Body of pancreas (tissue), 4 donors: ENCODE measurements at regions not wholly inside any gene's neighbourhood (a gene's known extent, or its start where the extent isn't known, plus 50 kb on each side); places are given as distances from the start of the nearest gene placed in this dataset.
A peak's percentile ranks its signal among the peaks of the same experiment; 100 is the strongest.

ENCODE experiments used
- ATAC-seq: fragments of 150-250 bp; one replicate; pipeline ENCODE4 v1.9.1; 2016
- DNase-seq, 4 donors: peaks; one replicate each; pipeline ENCODE4 v3.0.0-alpha.2; 2019
- H3K27ac ChIP-seq, 4 donors: fragments of 200-600 bp; sonication (generic); 1 replicate in 3 of 4; 2 replicates in 1 of 4; pipeline versions ENCODE4 v1.5.1 to v1.6.1; 2016 to 2019; ENCODE audit warnings: mild to moderate bottlenecking in 1 of 4, mixed read lengths in 1 of 4, moderate library complexity in 1 of 4
- H3K27me3 ChIP-seq, 2 donors: fragments of 200-600 bp; sonication (generic); one replicate each; pipeline ENCODE4 v1.6.0; 2016; ENCODE audit warnings: mild to moderate bottlenecking in 1 of 2
- H3K36me3 ChIP-seq, 2 donors: fragments of 200-600 bp; sonication (generic); replicated peaks in 1 of 2; 2 replicates each; pipeline ENCODE4 v1.5.1; 2016; ENCODE audit warnings: low read depth in 2 of 2; ENCODE audit not compliant: insufficient read depth in 1 of 2
- H3K4me1 ChIP-seq: fragments of 200-600 bp; sonication (generic); one replicate; pipeline ENCODE4 v1.6.0; 2016
- H3K4me3 ChIP-seq, 2 donors: fragments of 200-600 bp; sonication (generic); 1 replicate in 1 of 2; 2 replicates in 1 of 2; pipeline ENCODE4 v1.5.1; 2016 to 2019
- H3K9me3 ChIP-seq, 3 donors: fragments of 200-600 bp; sonication (generic); 1 replicate in 2 of 3; 2 replicates in 1 of 3; pipeline ENCODE4 v1.5.1; 2016
- POLR2A ChIP-seq, 3 donors: fragments of 450-650 bp; IDR thresholded peaks; one replicate each; pipeline ENCODE4 v1.6.1; 2016; ENCODE audit warnings: antibody characterized with exemption in 3 of 3, mild to moderate bottlenecking in 2 of 3
- WGBS, 2 donors: methylation state at CpG; one replicate each; pipeline ENCODE4 v1.1.5; 2017; 5-methylcytosine and 5-hydroxymethylcytosine counted together
- intact Hi-C: fragments of 100-400 bp; cut with DNase I; formaldehyde crosslinking; loops from one replicate; pipeline ENCODE4 v1.15.1; 2023
- TF ChIP-seq, protein P1 (sequence below), 7 experiments: fragments of 450-650 bp in 4 of 7; fragments of 200-600 bp in 3 of 7; sonication (generic) in 3 of 7; IDR thresholded peaks; one replicate each; pipeline ENCODE4 v1.5.1; 2016 to 2019; ENCODE audit warnings: antibody characterized with exemption in 7 of 7

DNA sequence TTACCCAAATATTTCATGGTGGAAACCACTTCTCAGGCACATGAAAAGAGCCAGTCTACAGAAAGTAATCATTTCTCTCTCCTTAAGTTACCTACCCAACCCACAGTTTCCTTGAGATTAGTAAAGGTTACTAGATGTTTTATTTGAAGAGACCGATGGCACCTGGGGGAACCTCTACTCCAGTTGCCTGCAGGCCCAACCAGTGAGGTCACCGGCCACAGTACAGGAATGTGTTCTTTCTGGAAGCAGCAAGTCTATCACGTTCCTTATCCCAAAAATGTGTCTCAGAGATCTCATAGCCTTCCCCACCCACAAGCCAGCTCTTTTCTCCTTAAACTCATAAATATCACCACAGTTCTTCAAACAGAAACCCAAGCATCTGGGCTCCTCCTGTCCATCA, 316.1 kb downstream of the COG6 start:
- H3K4me3 ChIP-seq, result no peak overlapping the region
- TF ChIP-seq, protein P1, sequence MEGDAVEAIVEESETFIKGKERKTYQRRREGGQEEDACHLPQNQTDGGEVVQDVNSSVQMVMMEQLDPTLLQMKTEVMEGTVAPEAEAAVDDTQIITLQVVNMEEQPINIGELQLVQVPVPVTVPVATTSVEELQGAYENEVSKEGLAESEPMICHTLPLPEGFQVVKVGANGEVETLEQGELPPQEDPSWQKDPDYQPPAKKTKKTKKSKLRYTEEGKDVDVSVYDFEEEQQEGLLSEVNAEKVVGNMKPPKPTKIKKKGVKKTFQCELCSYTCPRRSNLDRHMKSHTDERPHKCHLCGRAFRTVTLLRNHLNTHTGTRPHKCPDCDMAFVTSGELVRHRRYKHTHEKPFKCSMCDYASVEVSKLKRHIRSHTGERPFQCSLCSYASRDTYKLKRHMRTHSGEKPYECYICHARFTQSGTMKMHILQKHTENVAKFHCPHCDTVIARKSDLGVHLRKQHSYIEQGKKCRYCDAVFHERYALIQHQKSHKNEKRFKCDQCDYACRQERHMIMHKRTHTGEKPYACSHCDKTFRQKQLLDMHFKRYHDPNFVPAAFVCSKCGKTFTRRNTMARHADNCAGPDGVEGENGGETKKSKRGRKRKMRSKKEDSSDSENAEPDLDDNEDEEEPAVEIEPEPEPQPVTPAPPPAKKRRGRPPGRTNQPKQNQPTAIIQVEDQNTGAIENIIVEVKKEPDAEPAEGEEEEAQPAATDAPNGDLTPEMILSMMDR (IDR thresholded peaks at IDR 0.05), result no peak
- TF ChIP-seq POLR2A (IDR thresholded peaks at IDR 0.05), result no peak
- no peak overlapping the region for H3K27ac ChIP-seq
- WGBS, 2 donors, result 91 to 92% methylated on average over 3 of the region's 3 CpGs
- H3K36me3 ChIP-seq, result no peaks in the 10 kb centered on the region
- DNase-seq, result no peak
- no peaks in the 10 kb centered on the region for H3K27me3 ChIP-seq
- H3K9me3 ChIP-seq, result no peaks in the 10 kb centered on the region
- intact Hi-C loops, result no loop called here
- no peak for ATAC-seq
- peaks cover 10% of the 10 kb centered on the region for H3K4me1 ChIP-seq

DNA sequence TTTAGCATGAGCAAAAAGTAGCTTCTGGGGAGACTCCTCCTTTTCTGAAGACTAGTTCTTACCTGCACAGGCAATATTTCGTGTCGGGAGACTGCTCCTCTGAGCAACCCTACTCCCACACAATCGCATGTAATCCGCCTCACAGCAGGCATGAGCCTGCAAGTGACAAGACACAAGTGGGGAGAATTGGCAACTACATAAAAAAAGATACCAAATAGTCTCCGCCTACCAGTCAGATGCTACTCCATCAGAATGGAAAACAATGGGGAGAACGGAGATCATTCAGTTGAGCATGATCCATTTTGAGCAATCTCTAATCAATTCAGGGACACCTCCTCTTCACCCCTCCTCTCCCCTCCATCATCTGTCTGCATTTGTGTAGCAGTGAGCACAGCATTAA, 321.0 kb downstream of the COG6 start:
- no peak for TF ChIP-seq POLR2A (IDR thresholded peaks at IDR 0.05)
- H3K27me3 ChIP-seq, result no peaks in the 10 kb centered on the region
- no peak overlapping the region for H3K27ac ChIP-seq
- 82 to 83% methylated on average over 6 of the region's 6 CpGs for WGBS, 2 donors
- no peak for ATAC-seq
- H3K4me1 ChIP-seq, result no peaks in the 10 kb centered on the region
- H3K9me3 ChIP-seq, result no peaks in the 10 kb centered on the region
- no peak overlapping the region for H3K4me3 ChIP-seq
- intact Hi-C loops, result no loop called here
- no peaks in the 10 kb centered on the region for H3K36me3 ChIP-seq
- DNase-seq, result no peak

DNA sequence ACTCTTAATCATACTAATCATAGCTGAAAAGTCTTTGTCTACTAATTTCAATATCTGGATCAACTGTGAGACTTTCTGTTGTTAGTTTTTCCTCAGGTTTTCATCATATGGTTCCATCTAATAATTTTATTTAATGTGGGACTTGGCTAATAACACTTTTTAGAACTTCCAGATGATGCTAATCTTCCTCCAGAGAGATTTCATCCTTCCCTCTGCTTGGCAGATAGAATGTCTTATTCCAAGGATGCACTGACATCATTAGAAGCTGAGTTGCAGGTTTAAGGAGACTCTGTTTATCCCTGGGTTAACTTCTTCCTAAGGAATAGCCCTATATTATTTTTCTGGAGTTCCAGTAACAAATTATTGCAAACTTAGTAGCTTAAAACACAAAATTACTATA, 325.6 kb downstream of the COG6 start:
- intact Hi-C loops, result no loop called here

DNA sequence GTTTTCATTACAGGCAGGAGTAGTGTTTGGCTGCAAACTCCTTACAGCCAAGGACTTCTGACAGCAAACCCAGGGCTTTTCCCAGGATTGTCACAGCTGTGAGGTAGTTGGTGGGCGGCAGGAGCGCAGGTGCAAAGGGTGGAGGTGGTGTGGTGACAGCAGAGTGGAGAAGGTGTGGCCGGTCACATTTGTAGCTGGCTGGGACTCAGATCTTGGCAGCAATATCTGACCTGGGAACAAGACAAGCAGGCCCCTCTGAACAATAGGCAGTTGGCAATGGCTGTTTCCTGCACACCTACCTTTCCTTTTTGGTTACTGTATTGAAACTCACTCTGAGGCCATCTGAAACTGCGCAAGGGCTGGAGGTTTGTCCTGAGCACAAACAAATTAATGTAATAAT, 327.3 kb downstream of the COG6 start:
- Histone ChIP-seq H3K27me3 (no peaks in the 10 kb centered on the region), H3K4me1 (no peaks in the 10 kb centered on the region), H3K9me3 (no peaks in the 10 kb centered on the region), H3K4me3 (no peak overlapping the region), H3K36me3 (no peaks in the 10 kb centered on the region), H3K27ac (peak overlapping the region in 1 of 4 donors; percentile 40)
- TF ChIP-seq, protein P1 (IDR thresholded peaks at IDR 0.05), result no peak
- TF ChIP-seq POLR2A (IDR thresholded peaks at IDR 0.05), result no peak
- peak; percentile 16 to 75 (median 22) for DNase-seq
- intact Hi-C loops, result no loop called here
- 44 to 54% methylated on average over 4 of the region's 4 CpGs for WGBS, 2 donors
- peak; percentile 35 for ATAC-seq

More for the DNA sequence above, 325.6 kb downstream of the COG6 start:
- DNase-seq (no peak), ATAC-seq (no peak)
- H3K4me1 ChIP-seq, result no peaks in the 10 kb centered on the region
- no peaks in the 10 kb centered on the region for H3K9me3 ChIP-seq
- H3K4me3 ChIP-seq, result no peak overlapping the region
- no peaks in the 10 kb centered on the region for H3K36me3 ChIP-seq
- no peaks in the 10 kb centered on the region for H3K27me3 ChIP-seq
- no peak for TF ChIP-seq POLR2A (IDR thresholded peaks at IDR 0.05)
- TF ChIP-seq, protein P1 (IDR thresholded peaks at IDR 0.05), result no peak
- no peak overlapping the region for H3K27ac ChIP-seq

DNA sequence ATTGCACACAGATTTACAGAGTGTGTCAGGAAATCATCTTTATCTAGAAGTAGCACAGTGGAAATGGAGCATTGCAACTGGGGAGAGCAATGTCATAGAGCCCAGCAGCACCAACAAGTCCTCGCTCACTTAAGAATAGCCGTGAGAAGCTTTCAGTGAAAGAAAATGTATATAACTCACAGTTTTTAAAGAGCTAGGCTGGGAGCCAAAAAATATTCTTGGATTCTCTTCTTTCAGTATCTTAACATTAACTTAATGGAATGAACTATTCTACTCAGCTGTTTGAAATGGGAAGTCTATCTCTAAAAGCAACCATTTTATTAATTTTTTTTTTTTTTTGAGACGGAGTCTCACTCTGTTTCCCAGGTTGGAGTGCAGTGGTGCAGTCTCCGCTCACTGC, 329.6 kb downstream of the COG6 start:
- 87 to 93% methylated on average over 4 of the region's 4 CpGs for WGBS, 2 donors
- no peaks in the 10 kb centered on the region for H3K27me3 ChIP-seq
- no peak overlapping the region for H3K4me3 ChIP-seq
- no peaks in the 10 kb centered on the region for H3K9me3 ChIP-seq
- H3K36me3 ChIP-seq, result no peaks in the 10 kb centered on the region
- no peaks in the 10 kb centered on the region for H3K4me1 ChIP-seq
- DNase-seq (no peak), ATAC-seq (no peak)
- no peak overlapping the region for H3K27ac ChIP-seq
- TF ChIP-seq, protein P1 (IDR thresholded peaks at IDR 0.05), result no peak
- no peak for TF ChIP-seq POLR2A (IDR thresholded peaks at IDR 0.05)
- intact Hi-C loops, result no loop called here
